SK-N-SH (cell line): ENCODE measurements at regions not wholly inside any gene's neighbourhood (a gene's known extent, or its start where the extent isn't known, plus 50 kb on each side); places are given as distances from the start of the nearest gene placed in this dataset.

Experiments
- CTCF ChIA-PET: fragments of 300-600, 350-600 bp; formaldehyde crosslinking; extraction: SDS; loops from one replicate; lab custom pipeline; 2021; lab: Yijun Ruan, JAX
- POLR2A ChIA-PET: fragments of 350-600 bp; sonication (Branson Sonifier 250); formaldehyde crosslinking; extraction: SDS; loops from one replicate; lab custom pipeline; 2020; ENCODE audit warnings: antibody characterized with exemption, inconsistent platforms; lab: Yijun Ruan, JAX
- DNase-seq: peaks from one replicate; pipeline ENCODE4 v3.0.0; 2012
- H2AFZ ChIP-seq: fragments of 200-600 bp; sonication (generic); 2 replicates; pipeline ENCODE4 v1.8.1; 2016; ENCODE audit warnings: antibody characterized with exemption, mild to moderate bottlenecking, low read depth
- H3F3A ChIP-seq: fragments of 200-600 bp; sonication (generic); replicated peaks from 2 replicates; pipeline ENCODE3; 2016; ENCODE audit warnings: antibody characterized with exemption, mild to moderate bottlenecking; ENCODE audit not compliant: insufficient read depth
- H3K27ac ChIP-seq, 2 experiments: fragments of 200-500 bp in 1 of 2; fragments of 200-600 bp in 1 of 2; sonication (Bioruptor generic) in 1 of 2; sonication (generic), shearing (Covaris generic) in 1 of 2; 2 replicates each; pipeline versions ENCODE4 v1.5.1 to v1.6.1; 2014 to 2016; ENCODE audit warnings: low read depth in 2 of 2, inconsistent platforms in 1 of 2, low read length in 1 of 2, mild to moderate bottlenecking in 1 of 2, mixed read lengths in 1 of 2
- H3K27me3 ChIP-seq: fragments of 200-600 bp; sonication (generic), shearing (Covaris generic); 2 replicates; pipeline ENCODE4 v1.6.1; 2016; ENCODE audit warnings: mixed run types; ENCODE audit not compliant: insufficient read depth
- H3K36me3 ChIP-seq, 2 experiments: fragments of 200-500 bp in 1 of 2; fragments of 200-600 bp in 1 of 2; sonication (Bioruptor generic) in 1 of 2; sonication (generic) in 1 of 2; replicated peaks in 1 of 2; 2 replicates each; pipeline versions ENCODE3 to v1.5.1; 2014 to 2016; ENCODE audit warnings: low read length in 1 of 2, mild to moderate bottlenecking in 1 of 2; ENCODE audit not compliant: insufficient read depth in 2 of 2, control insufficient read depth in 1 of 2
- H3K4me1 ChIP-seq, 2 experiments: fragments of 200-500 bp in 1 of 2; fragments of 200-600 bp in 1 of 2; sonication (Bioruptor generic) in 1 of 2; sonication (generic), shearing (Covaris generic) in 1 of 2; 2 replicates each; pipeline versions ENCODE4 v1.5.1 to v1.6.1; 2014 to 2016; ENCODE audit warnings: low read depth in 1 of 2, low read length in 1 of 2, mixed run types in 1 of 2; ENCODE audit not compliant: insufficient read depth in 2 of 2, control insufficient read depth in 1 of 2
- H3K4me2 ChIP-seq: fragments of 200-600 bp; sonication (generic), shearing (Covaris generic); 2 replicates; pipeline ENCODE4 v1.6.1; 2017; ENCODE audit warnings: mixed run types
- H3K4me3 ChIP-seq, 2 experiments: fragments of 200-500 bp in 1 of 2; fragments of 200-600 bp in 1 of 2; sonication (Bioruptor generic) in 1 of 2; sonication (generic), shearing (Covaris generic) in 1 of 2; 2 replicates each; pipeline versions ENCODE4 v1.5.1 to v1.8.1; 2014 to 2016; ENCODE audit warnings: low read depth in 2 of 2, inconsistent platforms in 1 of 2, low read length in 1 of 2, mild to moderate bottlenecking in 1 of 2, mixed read lengths in 1 of 2, moderate library complexity in 1 of 2
- H3K79me2 ChIP-seq: fragments of 200-600 bp; sonication (generic); 2 replicates; pipeline ENCODE4 v1.8.1; 2017; ENCODE audit warnings: mild to moderate bottlenecking; ENCODE audit not compliant: insufficient read depth
- H3K9ac ChIP-seq: fragments of 200-600 bp; sonication (generic); 2 replicates; pipeline ENCODE4 v1.6.1; 2017; ENCODE audit warnings: mixed run types
- H3K9me2 ChIP-seq: fragments of 200-600 bp; sonication (generic); 2 replicates; pipeline ENCODE4 v1.6.1; 2017; ENCODE audit warnings: mixed run types
- H3K9me3 ChIP-seq: fragments of 200-600 bp; sonication (generic); 2 replicates; pipeline ENCODE4 v1.6.1; 2017; ENCODE audit warnings: mixed run types, mild to moderate bottlenecking, moderate library complexity
- H4K20me1 ChIP-seq: fragments of 200-600 bp; sonication (generic); 2 replicates; pipeline ENCODE4 v1.6.1; 2017; ENCODE audit warnings: mild to moderate bottlenecking, mixed run types; ENCODE audit not compliant: insufficient read depth
- GATA2 ChIP-seq: sonication (generic); formaldehyde crosslinking; IDR thresholded peaks from 2 replicates; pipeline ENCODE4 v1.5.0; 2020; ENCODE audit warnings: mild to moderate bottlenecking, missing genetic modification reagents
- RFX5 ChIP-seq: IDR thresholded peaks from 2 replicates; pipeline ENCODE4 v1.6.1; 2012; ENCODE audit warnings: mild to moderate bottlenecking, improper control_type of control experiment, low read length
- SIN3A ChIP-seq: IDR thresholded peaks from 2 replicates; pipeline ENCODE4 v1.6.1; 2012; ENCODE audit warnings: low read depth, mild to moderate bottlenecking, low read length, moderate library complexity, borderline replicate concordance
- TCF12 ChIP-seq: IDR thresholded peaks from 2 replicates; pipeline ENCODE4 v1.4.0; 2012
- YY1 ChIP-seq: IDR thresholded peaks from 2 replicates; pipeline ENCODE4 v1.4.0; 2012; ENCODE audit warnings: low read depth, mild to moderate bottlenecking
- WGBS: methylation state at CpG from one replicate; pipeline ENCODE4 v1.1.6; 2017; ENCODE audit warnings: low lambda C conversion rate; 5-methylcytosine and 5-hydroxymethylcytosine counted together
- TF ChIP-seq, protein P1 (sequence below): IDR thresholded peaks from 2 replicates; pipeline ENCODE4 v1.6.1; 2012; ENCODE audit warnings: mild to moderate bottlenecking, low read depth, low read length, moderate library complexity
- TF ChIP-seq, protein P2 (sequence below): IDR thresholded peaks from 2 replicates; pipeline ENCODE4; 2012
- TF ChIP-seq, protein P3 (sequence below): IDR thresholded peaks from 2 replicates; pipeline ENCODE4 v1.4.0; 2012; ENCODE audit warnings: low read depth, borderline replicate concordance
- TF ChIP-seq, protein P4 (sequence below): IDR thresholded peaks from 2 replicates; pipeline ENCODE4 v1.4.0; 2012; ENCODE audit warnings: low read depth, borderline replicate concordance
- TF ChIP-seq, protein P5 (sequence below): fragments of 150-350 bp; IDR thresholded peaks from 2 replicates; pipeline ENCODE4 v1.6.1; 2017; ENCODE audit warnings: antibody characterized with exemption, low read length, low read depth, borderline replicate concordance
- TF ChIP-seq, protein P6 (sequence below): fragments of 150-350 bp; IDR thresholded peaks from 2 replicates; pipeline ENCODE4 v1.6.1; 2016; ENCODE audit warnings: mild to moderate bottlenecking, low read depth, low read length

DNA sequence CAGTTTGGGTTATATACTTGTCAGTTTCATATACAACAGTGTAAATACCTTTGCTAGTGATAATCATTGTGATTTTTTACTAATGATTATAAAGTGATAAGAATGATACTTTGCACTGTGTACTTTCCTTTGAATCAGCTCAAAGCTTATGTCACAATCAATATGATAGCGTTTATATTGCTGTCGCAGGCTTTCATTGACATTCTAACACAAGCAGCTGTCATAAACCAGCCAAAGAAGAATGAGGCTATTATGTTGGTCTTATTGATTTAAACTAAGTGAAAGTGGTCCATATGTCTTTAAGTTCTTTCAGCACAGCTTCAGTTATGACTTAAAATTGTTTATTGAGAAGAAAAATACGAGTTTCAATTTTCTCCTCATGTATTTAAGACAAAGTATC, 272.7 kb upstream of the RGMB start (continued):
- TF ChIP-seq, protein P1, sequence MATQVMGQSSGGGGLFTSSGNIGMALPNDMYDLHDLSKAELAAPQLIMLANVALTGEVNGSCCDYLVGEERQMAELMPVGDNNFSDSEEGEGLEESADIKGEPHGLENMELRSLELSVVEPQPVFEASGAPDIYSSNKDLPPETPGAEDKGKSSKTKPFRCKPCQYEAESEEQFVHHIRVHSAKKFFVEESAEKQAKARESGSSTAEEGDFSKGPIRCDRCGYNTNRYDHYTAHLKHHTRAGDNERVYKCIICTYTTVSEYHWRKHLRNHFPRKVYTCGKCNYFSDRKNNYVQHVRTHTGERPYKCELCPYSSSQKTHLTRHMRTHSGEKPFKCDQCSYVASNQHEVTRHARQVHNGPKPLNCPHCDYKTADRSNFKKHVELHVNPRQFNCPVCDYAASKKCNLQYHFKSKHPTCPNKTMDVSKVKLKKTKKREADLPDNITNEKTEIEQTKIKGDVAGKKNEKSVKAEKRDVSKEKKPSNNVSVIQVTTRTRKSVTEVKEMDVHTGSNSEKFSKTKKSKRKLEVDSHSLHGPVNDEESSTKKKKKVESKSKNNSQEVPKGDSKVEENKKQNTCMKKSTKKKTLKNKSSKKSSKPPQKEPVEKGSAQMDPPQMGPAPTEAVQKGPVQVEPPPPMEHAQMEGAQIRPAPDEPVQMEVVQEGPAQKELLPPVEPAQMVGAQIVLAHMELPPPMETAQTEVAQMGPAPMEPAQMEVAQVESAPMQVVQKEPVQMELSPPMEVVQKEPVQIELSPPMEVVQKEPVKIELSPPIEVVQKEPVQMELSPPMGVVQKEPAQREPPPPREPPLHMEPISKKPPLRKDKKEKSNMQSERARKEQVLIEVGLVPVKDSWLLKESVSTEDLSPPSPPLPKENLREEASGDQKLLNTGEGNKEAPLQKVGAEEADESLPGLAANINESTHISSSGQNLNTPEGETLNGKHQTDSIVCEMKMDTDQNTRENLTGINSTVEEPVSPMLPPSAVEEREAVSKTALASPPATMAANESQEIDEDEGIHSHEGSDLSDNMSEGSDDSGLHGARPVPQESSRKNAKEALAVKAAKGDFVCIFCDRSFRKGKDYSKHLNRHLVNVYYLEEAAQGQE = no peak
- no peak for TF ChIP-seq SIN3A

DNA sequence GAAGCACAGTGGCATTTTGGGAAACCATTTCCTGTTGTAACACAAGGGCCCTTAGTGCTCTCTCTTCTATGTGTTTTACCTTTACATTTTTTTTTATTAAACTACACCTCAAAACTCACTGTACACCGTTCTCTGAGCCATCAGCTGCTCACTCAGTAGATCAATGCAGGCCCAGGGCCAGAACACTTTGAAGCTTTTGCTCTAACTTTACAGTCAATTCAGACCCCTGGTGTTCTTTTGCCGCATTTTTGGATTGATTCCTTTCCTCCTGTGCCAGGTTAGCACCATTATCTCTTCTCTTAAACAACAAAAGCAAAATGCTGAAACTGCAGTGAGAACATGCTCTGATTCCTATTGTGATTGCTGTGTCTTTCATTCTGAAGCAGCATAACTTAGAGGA, 269.8 kb upstream of the RGMB start:
- CTCF ChIA-PET = no interaction called here
- Histone ChIP-seq H4K20me1 (no peaks in the 10 kb centered on the region), H3K36me3 (no peaks in the 10 kb centered on the region), H3F3A (no peaks in the 10 kb centered on the region), H3K9me3 (no peaks in the 10 kb centered on the region)
- 62% methylated on average over 2 of the region's 2 CpGs for WGBS
- TF ChIP-seq, protein P2, sequence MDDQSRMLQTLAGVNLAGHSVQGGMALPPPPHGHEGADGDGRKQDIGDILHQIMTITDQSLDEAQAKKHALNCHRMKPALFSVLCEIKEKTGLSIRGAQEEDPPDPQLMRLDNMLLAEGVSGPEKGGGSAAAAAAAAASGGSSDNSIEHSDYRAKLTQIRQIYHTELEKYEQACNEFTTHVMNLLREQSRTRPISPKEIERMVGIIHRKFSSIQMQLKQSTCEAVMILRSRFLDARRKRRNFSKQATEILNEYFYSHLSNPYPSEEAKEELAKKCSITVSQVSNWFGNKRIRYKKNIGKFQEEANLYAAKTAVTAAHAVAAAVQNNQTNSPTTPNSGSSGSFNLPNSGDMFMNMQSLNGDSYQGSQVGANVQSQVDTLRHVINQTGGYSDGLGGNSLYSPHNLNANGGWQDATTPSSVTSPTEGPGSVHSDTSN = no peak
- TF ChIP-seq, all 33 proteins: peak for 0
- H3K4me2 ChIP-seq = no peak overlapping the region
- DNase-seq = no peak
- no peaks in the 10 kb centered on the region for H3K27me3 ChIP-seq
- no peaks in the 10 kb centered on the region for H3K9me2 ChIP-seq
- H3K4me1 ChIP-seq = no peaks in the 10 kb centered on the region; a peak in 1 of 4 replicates
- no peak overlapping the region for H3K4me3 ChIP-seq
- no peak overlapping the region for H2AFZ ChIP-seq
- no peak overlapping the region for H3K9ac ChIP-seq
- no peaks in the 10 kb centered on the region for H3K79me2 ChIP-seq
- POLR2A ChIA-PET = no interaction called here
- H3K27ac ChIP-seq = no peak overlapping the region

DNA sequence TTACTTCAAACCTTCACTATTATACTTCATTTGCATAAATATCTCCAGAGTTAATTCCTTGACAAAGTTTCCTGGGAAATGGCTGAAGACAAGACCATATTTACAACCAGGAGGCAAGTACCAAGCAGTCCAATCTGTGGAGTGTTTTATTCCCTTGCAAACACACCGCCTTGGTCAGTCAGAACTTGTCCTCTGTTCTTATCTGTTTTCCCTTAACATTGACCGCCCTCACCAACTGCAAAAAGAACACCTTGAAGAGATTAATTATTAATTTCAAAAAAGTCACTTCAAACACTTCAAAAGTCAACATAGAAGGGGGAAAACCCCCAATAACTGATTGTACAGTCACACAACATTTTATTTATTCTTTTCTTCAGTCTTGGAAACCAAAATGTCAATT, 269.0 kb upstream of the RGMB start:
- Histone ChIP-seq H2AFZ (no peak overlapping the region), H3K4me1 (no peaks in the 10 kb centered on the region; a peak in 1 of 4 replicates), H4K20me1 (no peaks in the 10 kb centered on the region), H3K79me2 (no peaks in the 10 kb centered on the region), H3K4me3 (no peak overlapping the region), H3K27me3 (no peaks in the 10 kb centered on the region), H3K9me3 (no peaks in the 10 kb centered on the region), H3K4me2 (no peak overlapping the region), H3K9me2 (no peaks in the 10 kb centered on the region), H3F3A (no peaks in the 10 kb centered on the region), H3K9ac (no peak overlapping the region), H3K36me3 (no peaks in the 10 kb centered on the region), H3K27ac (no peak overlapping the region)
- ChIA-PET POLR2A (no interaction called here), CTCF (no interaction called here)
- WGBS = 93% methylated on average over 2 of the region's 2 CpGs
- DNase-seq = no peak
- TF ChIP-seq, protein P2 = no peak
- TF ChIP-seq, protein P3, sequence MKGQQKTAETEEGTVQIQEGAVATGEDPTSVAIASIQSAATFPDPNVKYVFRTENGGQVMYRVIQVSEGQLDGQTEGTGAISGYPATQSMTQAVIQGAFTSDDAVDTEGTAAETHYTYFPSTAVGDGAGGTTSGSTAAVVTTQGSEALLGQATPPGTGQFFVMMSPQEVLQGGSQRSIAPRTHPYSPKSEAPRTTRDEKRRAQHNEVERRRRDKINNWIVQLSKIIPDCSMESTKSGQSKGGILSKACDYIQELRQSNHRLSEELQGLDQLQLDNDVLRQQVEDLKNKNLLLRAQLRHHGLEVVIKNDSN = no peak
- TF ChIP-seq TCF12 (no peak), YY1 (no peak), RFX5 (no peak), GATA2 (CRISPR knock-in tag) (no peak)
- TF ChIP-seq, protein P4, sequence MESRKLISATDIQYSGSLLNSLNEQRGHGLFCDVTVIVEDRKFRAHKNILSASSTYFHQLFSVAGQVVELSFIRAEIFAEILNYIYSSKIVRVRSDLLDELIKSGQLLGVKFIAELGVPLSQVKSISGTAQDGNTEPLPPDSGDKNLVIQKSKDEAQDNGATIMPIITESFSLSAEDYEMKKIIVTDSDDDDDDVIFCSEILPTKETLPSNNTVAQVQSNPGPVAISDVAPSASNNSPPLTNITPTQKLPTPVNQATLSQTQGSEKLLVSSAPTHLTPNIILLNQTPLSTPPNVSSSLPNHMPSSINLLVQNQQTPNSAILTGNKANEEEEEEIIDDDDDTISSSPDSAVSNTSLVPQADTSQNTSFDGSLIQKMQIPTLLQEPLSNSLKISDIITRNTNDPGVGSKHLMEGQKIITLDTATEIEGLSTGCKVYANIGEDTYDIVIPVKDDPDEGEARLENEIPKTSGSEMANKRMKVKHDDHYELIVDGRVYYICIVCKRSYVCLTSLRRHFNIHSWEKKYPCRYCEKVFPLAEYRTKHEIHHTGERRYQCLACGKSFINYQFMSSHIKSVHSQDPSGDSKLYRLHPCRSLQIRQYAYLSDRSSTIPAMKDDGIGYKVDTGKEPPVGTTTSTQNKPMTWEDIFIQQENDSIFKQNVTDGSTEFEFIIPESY = no peak
- TF ChIP-seq, protein P5, sequence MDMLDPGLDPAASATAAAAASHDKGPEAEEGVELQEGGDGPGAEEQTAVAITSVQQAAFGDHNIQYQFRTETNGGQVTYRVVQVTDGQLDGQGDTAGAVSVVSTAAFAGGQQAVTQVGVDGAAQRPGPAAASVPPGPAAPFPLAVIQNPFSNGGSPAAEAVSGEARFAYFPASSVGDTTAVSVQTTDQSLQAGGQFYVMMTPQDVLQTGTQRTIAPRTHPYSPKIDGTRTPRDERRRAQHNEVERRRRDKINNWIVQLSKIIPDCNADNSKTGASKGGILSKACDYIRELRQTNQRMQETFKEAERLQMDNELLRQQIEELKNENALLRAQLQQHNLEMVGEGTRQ = no peak
- TF ChIP-seq, protein P6, sequence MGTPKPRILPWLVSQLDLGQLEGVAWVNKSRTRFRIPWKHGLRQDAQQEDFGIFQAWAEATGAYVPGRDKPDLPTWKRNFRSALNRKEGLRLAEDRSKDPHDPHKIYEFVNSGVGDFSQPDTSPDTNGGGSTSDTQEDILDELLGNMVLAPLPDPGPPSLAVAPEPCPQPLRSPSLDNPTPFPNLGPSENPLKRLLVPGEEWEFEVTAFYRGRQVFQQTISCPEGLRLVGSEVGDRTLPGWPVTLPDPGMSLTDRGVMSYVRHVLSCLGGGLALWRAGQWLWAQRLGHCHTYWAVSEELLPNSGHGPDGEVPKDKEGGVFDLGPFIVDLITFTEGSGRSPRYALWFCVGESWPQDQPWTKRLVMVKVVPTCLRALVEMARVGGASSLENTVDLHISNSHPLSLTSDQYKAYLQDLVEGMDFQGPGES = no peak
